Ovary (tissue), 3 donors: ENCODE measurements at regions not wholly inside any gene's neighbourhood (a gene's known extent, or its start where the extent isn't known, plus 50 kb on each side); places are given as distances from the start of the nearest gene placed in this dataset.

Experiments used
- EP300 ChIP-seq: sonication (generic); formaldehyde crosslinking; IDR thresholded peaks from one replicate; pipeline ENCODE4 v1.6.1; 2017; ENCODE audit warnings: antibody characterized with exemption
- POLR2A ChIP-seq: fragments of 450-650 bp; IDR thresholded peaks from one replicate; pipeline ENCODE4 v1.6.1; 2017; ENCODE audit warnings: antibody characterized with exemption, mild to moderate bottlenecking, moderate library complexity
- TF ChIP-seq, protein P1 (sequence below), 3 donors: fragments of 450-650 bp in 2 of 3; fragments of 200-600 bp in 1 of 3; IDR thresholded peaks; one replicate each; pipeline versions ENCODE4 v1.5.1 to v1.8.0; 2016 to 2022; ENCODE audit warnings: antibody characterized with exemption in 3 of 3, mild to moderate bottlenecking in 1 of 3
- donor health status: DM: no; HTN: no; CAD: no.

DNA sequence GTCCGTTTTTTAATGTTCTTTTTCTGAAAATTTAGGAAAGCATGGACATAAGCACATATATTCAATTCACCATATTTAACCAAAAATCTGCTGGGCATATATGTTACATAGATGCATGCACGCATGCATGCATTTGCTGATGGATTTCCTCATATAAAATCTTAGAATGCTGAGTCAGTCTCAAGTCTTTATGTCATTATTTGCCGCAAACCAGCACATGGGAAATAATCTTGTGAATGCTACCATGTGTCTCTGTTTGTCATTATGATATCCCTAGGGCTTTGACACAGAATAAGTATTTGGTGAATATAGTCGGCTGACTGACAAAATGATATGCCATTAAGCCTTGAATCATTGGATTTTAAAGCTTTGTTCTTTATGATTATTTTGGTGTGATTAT is 776.5 kb downstream of the KCNT2 start:
- TF ChIP-seq, protein P1, sequence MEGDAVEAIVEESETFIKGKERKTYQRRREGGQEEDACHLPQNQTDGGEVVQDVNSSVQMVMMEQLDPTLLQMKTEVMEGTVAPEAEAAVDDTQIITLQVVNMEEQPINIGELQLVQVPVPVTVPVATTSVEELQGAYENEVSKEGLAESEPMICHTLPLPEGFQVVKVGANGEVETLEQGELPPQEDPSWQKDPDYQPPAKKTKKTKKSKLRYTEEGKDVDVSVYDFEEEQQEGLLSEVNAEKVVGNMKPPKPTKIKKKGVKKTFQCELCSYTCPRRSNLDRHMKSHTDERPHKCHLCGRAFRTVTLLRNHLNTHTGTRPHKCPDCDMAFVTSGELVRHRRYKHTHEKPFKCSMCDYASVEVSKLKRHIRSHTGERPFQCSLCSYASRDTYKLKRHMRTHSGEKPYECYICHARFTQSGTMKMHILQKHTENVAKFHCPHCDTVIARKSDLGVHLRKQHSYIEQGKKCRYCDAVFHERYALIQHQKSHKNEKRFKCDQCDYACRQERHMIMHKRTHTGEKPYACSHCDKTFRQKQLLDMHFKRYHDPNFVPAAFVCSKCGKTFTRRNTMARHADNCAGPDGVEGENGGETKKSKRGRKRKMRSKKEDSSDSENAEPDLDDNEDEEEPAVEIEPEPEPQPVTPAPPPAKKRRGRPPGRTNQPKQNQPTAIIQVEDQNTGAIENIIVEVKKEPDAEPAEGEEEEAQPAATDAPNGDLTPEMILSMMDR (IDR thresholded peaks at IDR 0.05), result no peak
- no peak for TF ChIP-seq POLR2A
- no peak for TF ChIP-seq EP300
